IMR-90 (cell line): ENCODE measurements at regions not wholly inside any gene's neighbourhood (a gene's known extent, or its start where the extent isn't known, plus 50 kb on each side); places are given as distances from the start of the nearest gene placed in this dataset.

Experiments
- ATAC-seq: fragments of 200-7000 bp; cut with Tn5 transposase; 2 replicates; pipeline ENCODE4 v1.9.1; 2020; ENCODE audit warnings: low read depth, mild to moderate bottlenecking, moderate library complexity
- BruUV-seq: library from RNA; stranded (reverse); fragments of 400-500 nt; replicated peaks from 2 replicates; lab custom pipeline; 2021; lab: Mats Ljungman, UMichigan
- CTCF ChIA-PET: fragments of 300-600 bp; formaldehyde crosslinking; extraction: SDS; loops from one replicate; lab custom pipeline; 2021; ENCODE audit warnings: antibody characterized with exemption; lab: Yijun Ruan, JAX
- POLR2A ChIA-PET: fragments of 300-600 bp; sonication (Branson Sonifier 250); formaldehyde crosslinking; loops from one replicate; lab custom pipeline; 2022; ENCODE audit warnings: antibody characterized with exemption; ENCODE audit not compliant: unreplicated experiment; lab: Charles Lee
- DNase-seq: peaks from one replicate; pipeline ENCODE4 v3.0.0; 2013
- H2AFZ ChIP-seq: replicated peaks from 2 replicates; pipeline ENCODE3; 2013; ENCODE audit warnings: low read length, mild to moderate bottlenecking; ENCODE audit not compliant: poor library complexity
- H2AK5ac ChIP-seq: 2 replicates; pipeline ENCODE4 v1.6.1; 2013; ENCODE audit warnings: low read depth, low read length, inconsistent platforms
- H2AK9ac ChIP-seq: replicated peaks from 2 replicates; pipeline ENCODE3; 2013; ENCODE audit warnings: mild to moderate bottlenecking, low read depth, low read length, moderate library complexity; ENCODE audit not compliant: poor library complexity
- H2BK120ac ChIP-seq: 2 replicates; pipeline ENCODE4 v1.6.1; 2013; ENCODE audit warnings: low read depth, low read length, inconsistent platforms
- H2BK15ac ChIP-seq: 3 replicates; pipeline ENCODE4 v1.6.1; 2013; ENCODE audit warnings: low read depth, low read length, inconsistent platforms
- H2BK20ac ChIP-seq: 2 replicates; pipeline ENCODE4 v1.6.1; 2013; ENCODE audit warnings: low read depth, mild to moderate bottlenecking, inconsistent platforms, low read length, moderate library complexity
- H2BK5ac ChIP-seq: 2 replicates; pipeline ENCODE4 v1.6.1; 2013; ENCODE audit warnings: mild to moderate bottlenecking, low read depth, low read length, inconsistent platforms; ENCODE audit not compliant: poor library complexity, severe bottlenecking
- H3K14ac ChIP-seq: replicated peaks from 2 replicates; pipeline ENCODE4 v1.6.1; 2013; ENCODE audit warnings: low read depth, low read length, inconsistent platforms
- H3K18ac ChIP-seq: 2 replicates; pipeline ENCODE4 v1.6.1; 2013; ENCODE audit warnings: low read depth, low read length, control low read depth
- H3K23ac ChIP-seq: 2 replicates; pipeline ENCODE4 v1.6.1; 2013; ENCODE audit warnings: low read depth, low read length, inconsistent platforms
- H3K27ac ChIP-seq: 2 replicates; pipeline ENCODE4 v1.5.1; 2013; ENCODE audit warnings: mild to moderate bottlenecking, control low read depth, low read length; ENCODE audit not compliant: insufficient read depth
- H3K27me3 ChIP-seq: 2 replicates; pipeline ENCODE4 v1.6.1; 2013; ENCODE audit warnings: low read length; ENCODE audit not compliant: control insufficient read depth, insufficient read depth
- H3K36me3 ChIP-seq: 2 replicates; pipeline ENCODE4 v1.6.1; 2013; ENCODE audit warnings: low read length, mixed read lengths; ENCODE audit not compliant: control insufficient read depth, insufficient read depth
- H3K4ac ChIP-seq: 2 replicates; pipeline ENCODE4 v1.6.1; 2013; ENCODE audit warnings: low read depth, low read length, inconsistent platforms
- H3K4me1 ChIP-seq: 2 replicates; pipeline ENCODE4 v1.6.1; 2013; ENCODE audit warnings: low read length, mixed read lengths; ENCODE audit not compliant: control insufficient read depth, insufficient read depth
- H3K4me2 ChIP-seq: 2 replicates; pipeline ENCODE4 v1.6.1; 2013; ENCODE audit warnings: low read depth, mild to moderate bottlenecking, control low read depth, low read length, moderate library complexity
- H3K4me3 ChIP-seq: 2 replicates; pipeline ENCODE4 v1.5.1; 2013; ENCODE audit warnings: low read depth, mild to moderate bottlenecking, control low read depth, low read length, moderate library complexity; ENCODE audit not compliant: insufficient read depth
- H3K56ac ChIP-seq: 2 replicates; pipeline ENCODE4 v1.6.1; 2013; ENCODE audit warnings: low read length, inconsistent platforms; ENCODE audit not compliant: insufficient read depth; ENCODE audit errors: extremely low read depth
- H3K79me1 ChIP-seq, 2 experiments: 2 replicates each; pipeline ENCODE4 v1.6.1; 2013; ENCODE audit warnings: low read length in 2 of 2, inconsistent platforms in 1 of 2, low read depth in 1 of 2
- H3K9ac ChIP-seq: 2 replicates; pipeline ENCODE4 v1.6.1; 2013; ENCODE audit warnings: low read depth, low read length, control low read depth
- H3K9me1 ChIP-seq: 2 replicates; pipeline ENCODE4 v1.6.1; 2013; ENCODE audit warnings: low read length, inconsistent platforms; ENCODE audit not compliant: insufficient read depth
- H3K9me3 ChIP-seq: 2 replicates; pipeline ENCODE4 v1.6.1; 2013; ENCODE audit warnings: low read length; ENCODE audit not compliant: control insufficient read depth, insufficient read depth
- H4K20me1 ChIP-seq: 2 replicates; pipeline ENCODE4 v1.6.1; 2013; ENCODE audit warnings: low read length, inconsistent platforms; ENCODE audit not compliant: insufficient read depth
- H4K5ac ChIP-seq: 2 replicates; pipeline ENCODE4 v1.6.1; 2013; ENCODE audit warnings: mild to moderate bottlenecking, low read depth, low read length, control low read depth
- H4K8ac ChIP-seq, 2 experiments: 2 replicates each; pipeline ENCODE4 v1.6.1; 2013; ENCODE audit warnings: low read depth in 2 of 2, low read length in 2 of 2, control low read depth in 1 of 2, inconsistent platforms in 1 of 2
- H4K91ac ChIP-seq: 2 replicates; pipeline ENCODE4 v1.6.1; 2013; ENCODE audit warnings: low read depth, low read length, inconsistent platforms; ENCODE audit not compliant: insufficient read depth
- BHLHE40 ChIP-seq: fragments of 150-350 bp; IDR thresholded peaks from 2 replicates; pipeline ENCODE4 v1.6.1; 2016; ENCODE audit warnings: mild to moderate bottlenecking, low read depth, low read length
- CEBPB ChIP-seq: IDR thresholded peaks from 2 replicates; pipeline ENCODE4 v1.6.1; 2012; ENCODE audit warnings: low read depth, low read length, improper control_type of control experiment
- CHD1 ChIP-seq: IDR thresholded peaks from 2 replicates; pipeline ENCODE4 v1.6.1; 2012; ENCODE audit warnings: low read depth, low read length, improper control_type of control experiment
- CTCF ChIP-seq: conservative IDR thresholded peaks from 2 replicates; pipeline ENCODE4 v1.5.1; 2012; ENCODE audit warnings: mild to moderate bottlenecking, low read depth, low read length, improper control_type of control experiment
- ELK1 ChIP-seq: fragments of 150-350 bp; IDR thresholded peaks from 2 replicates; pipeline ENCODE4 v1.6.1; 2016; ENCODE audit warnings: low read depth, mild to moderate bottlenecking, low read length, moderate library complexity, borderline replicate concordance
- FOS ChIP-seq: fragments of 150-350 bp; IDR thresholded peaks from 2 replicates; pipeline ENCODE4 v1.6.1; 2016; ENCODE audit warnings: low read depth, low read length
- MAFK ChIP-seq: IDR thresholded peaks from 2 replicates; pipeline ENCODE4 v1.6.1; 2012; ENCODE audit warnings: low read depth, low read length, improper control_type of control experiment
- MAZ ChIP-seq: IDR thresholded peaks from 2 replicates; pipeline ENCODE4 v1.6.1; 2012; ENCODE audit warnings: low read depth, mild to moderate bottlenecking, low read length, improper control_type of control experiment, moderate library complexity, borderline replicate concordance
- MXI1 ChIP-seq: IDR thresholded peaks from 2 replicates; pipeline ENCODE4 v1.6.1; 2012; ENCODE audit warnings: low read depth, mild to moderate bottlenecking, low read length, moderate library complexity, borderline replicate concordance
- NFE2L2 ChIP-seq: fragments of 150-350 bp; IDR thresholded peaks from 2 replicates; pipeline ENCODE4 v1.6.1; 2016; ENCODE audit warnings: low read depth, mild to moderate bottlenecking, low read length
- POLR2A ChIP-seq: IDR thresholded peaks from 2 replicates; pipeline ENCODE4 v1.6.1; 2012; ENCODE audit warnings: mild to moderate bottlenecking, low read depth, low read length
- RAD21 ChIP-seq: IDR thresholded peaks from 2 replicates; pipeline ENCODE4 v1.6.1; 2012; ENCODE audit warnings: low read length, improper control_type of control experiment
- RCOR1 ChIP-seq: IDR thresholded peaks from 2 replicates; pipeline ENCODE4 v1.6.1; 2012; ENCODE audit warnings: mild to moderate bottlenecking, low read length, improper control_type of control experiment; ENCODE audit not compliant: insufficient replicate concordance
- RFX5 ChIP-seq: IDR thresholded peaks from 2 replicates; pipeline ENCODE4 v1.8.0; 2012; ENCODE audit warnings: low read depth, mild to moderate bottlenecking, low read length, moderate library complexity
- SMC3 ChIP-seq: fragments of 150-350 bp; IDR thresholded peaks from 2 replicates; pipeline ENCODE4 v1.6.1; 2016; ENCODE audit warnings: low read depth, mild to moderate bottlenecking, antibody characterized with exemption, low read length, moderate library complexity
- USF2 ChIP-seq: fragments of 150-350 bp; IDR thresholded peaks from 2 replicates; pipeline ENCODE4 v1.6.1; 2017; ENCODE audit warnings: mild to moderate bottlenecking, antibody characterized with exemption, low read length, low read depth
- WGBS, 2 experiments: methylation state at CpG; one replicate each; pipeline versions ENCODE4 v1.1.5 to v1.1.7; 2013; ENCODE audit warnings: missing lambda C conversion rate in 2 of 2; ENCODE audit not compliant: insufficient read length in 1 of 2; ENCODE audit errors: extremely low coverage in 2 of 2; 5-methylcytosine and 5-hydroxymethylcytosine counted together
- dilution Hi-C: fragments of 300-500 bp; cut with HindIII; formaldehyde crosslinking; loops from one replicate; pipeline ENCODE4 v1.14.3; 2018; ENCODE audit warnings: low sequenced_read_pairs; ENCODE audit not compliant: unreplicated experiment
- in situ Hi-C: fragments of 300-500 bp; cut with MboI; formaldehyde crosslinking; loops from 3 replicates; pipeline ENCODE4 v1.14.3; 2019; ENCODE audit warnings: low sequenced_read_pairs, inconsistent platforms, mixed read lengths
- intact Hi-C: fragments of 100-400 bp; cut with micrococcal nuclease; formaldehyde crosslinking; loops from 2 replicates; pipeline ENCODE4 v1.10.0; 2022

DNA sequence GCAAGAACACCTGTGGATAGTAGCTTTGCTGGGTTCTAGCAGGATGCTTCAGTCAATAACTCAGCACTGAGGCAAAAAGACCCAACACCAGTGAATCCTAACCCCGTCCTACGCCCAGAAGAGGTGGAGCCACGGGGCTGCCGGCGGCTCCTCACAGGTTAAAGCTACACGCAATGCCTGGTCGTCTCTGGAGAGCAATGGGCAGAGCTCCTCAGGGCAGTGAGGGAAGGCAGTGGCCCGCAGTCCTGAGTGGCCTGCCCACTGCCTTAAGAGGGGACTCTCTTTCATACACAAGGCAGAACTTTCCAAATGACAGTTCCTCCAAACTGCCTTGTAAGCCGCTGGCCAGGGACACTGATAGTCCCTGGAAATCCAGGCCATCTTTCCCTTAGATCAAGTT, 244.2 kb upstream of the IRX2 start:
- Histone ChIP-seq H2AK5ac (no peak overlapping the region), H2BK5ac (no peak overlapping the region), H2BK20ac (no peak overlapping the region), H3K27me3 (no peaks in the 10 kb centered on the region), H3K9me3 (peaks cover 38% of the 10 kb centered on the region), H3K79me1 (no peaks in the 10 kb centered on the region), H3K4me2 (no peak overlapping the region), H2AK9ac (no peak overlapping the region), H3K18ac (no peak overlapping the region), H3K4ac (no peak overlapping the region), H4K5ac (no peak overlapping the region), H3K4me3 (no peak overlapping the region), H2BK120ac (no peak overlapping the region), H2AFZ (no peak overlapping the region), H3K36me3 (no peaks in the 10 kb centered on the region), H4K20me1 (no peaks in the 10 kb centered on the region), H3K9ac (no peak overlapping the region), H3K56ac (no peak overlapping the region), H4K91ac (no peak overlapping the region), H2BK15ac (no peak overlapping the region), H3K14ac (no peak overlapping the region), H3K23ac (no peak overlapping the region), H3K9me1 (no peaks in the 10 kb centered on the region), H3K27ac (no peak overlapping the region), H4K8ac (no peak overlapping the region), H3K4me1 (no peaks in the 10 kb centered on the region)
- ATAC-seq (no peak), DNase-seq (no peak)
- 78% methylated on average over 3 of the region's 9 CpGs; no CpG with 5 or more reads in 1 of the 2 experiments for WGBS, 2 experiments
- no TSS peak for BruUV-seq
- intact Hi-C loops (no loop called here), in situ Hi-C loops (no loop called here), dilution Hi-C loops (no loop called here)
- POLR2A ChIA-PET, result no interaction called here
- CTCF ChIA-PET, result no interaction called here
- TF ChIP-seq SMC3, result no peak
- no peak for TF ChIP-seq CHD1
- no peak for TF ChIP-seq CEBPB
- no peak for TF ChIP-seq RAD21
- TF ChIP-seq USF2, result no peak
- no peak for TF ChIP-seq RFX5
- TF ChIP-seq ELK1, result no peak
- TF ChIP-seq RCOR1, result no peak
- TF ChIP-seq FOS, result no peak
- no peak for TF ChIP-seq MAFK
- no peak for TF ChIP-seq BHLHE40
- no peak for TF ChIP-seq MXI1
- TF ChIP-seq NFE2L2, result no peak
- TF ChIP-seq POLR2A, result no peak
- TF ChIP-seq MAZ, result no peak
- TF ChIP-seq CTCF, result no peak
